Ureter (tissue), 1 donor: ENCODE measurements at regions not wholly inside any gene's neighbourhood (a gene's known extent, or its start where the extent isn't known, plus 50 kb on each side); places are given as distances from the start of the nearest gene placed in this dataset.

ENCODE experiments used
- DNase-seq: peaks from one replicate; pipeline ENCODE4 v3.0.0-alpha.2; 2020; ENCODE audit warnings: low spot score
- donor health status: DM: yes; HTN: yes; CAD: no.

GRCh38 chr17:34527908-34528470, 51.4 kb upstream of the TMEM132E start:
- DNase-seq, result no peak

DNA sequence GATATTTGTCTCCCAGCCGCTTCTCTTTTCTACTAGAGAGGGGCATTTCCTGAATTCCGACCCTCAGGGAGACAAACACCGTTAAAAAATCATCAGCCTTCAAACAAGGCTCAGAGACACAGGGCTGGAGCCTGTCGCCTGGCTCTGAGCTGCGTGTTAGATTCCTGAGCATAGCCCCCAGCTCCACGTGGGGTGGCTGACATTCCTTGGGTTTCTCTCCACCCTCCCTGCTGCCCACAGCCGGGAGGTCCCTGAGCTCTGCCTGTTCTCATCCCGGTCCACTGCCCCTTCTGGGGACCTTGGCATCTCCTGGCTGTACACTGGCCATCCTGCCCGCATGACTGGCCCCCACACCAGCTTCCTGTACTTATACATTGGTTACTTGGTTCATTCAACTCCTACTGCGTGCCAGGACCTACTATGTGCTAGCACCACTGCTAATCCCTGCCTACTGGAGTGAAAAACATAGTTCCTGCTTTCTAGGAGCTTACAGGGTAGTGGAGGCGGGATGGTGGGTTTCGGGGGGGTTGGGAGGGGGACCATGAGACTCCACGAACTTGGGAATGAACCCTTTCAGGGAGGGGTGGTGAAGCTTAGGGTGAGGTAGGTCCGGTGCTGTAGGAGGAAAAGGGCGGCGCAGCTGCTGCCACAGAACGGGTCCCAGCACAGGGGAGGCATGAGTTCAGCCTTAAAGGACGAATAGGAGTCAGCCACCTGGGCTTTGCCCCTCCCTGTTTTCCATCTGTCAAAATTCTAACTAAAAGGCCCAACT, 52.1 kb upstream of the TMEM132E start:
- DNase-seq, result no peak

DNA sequence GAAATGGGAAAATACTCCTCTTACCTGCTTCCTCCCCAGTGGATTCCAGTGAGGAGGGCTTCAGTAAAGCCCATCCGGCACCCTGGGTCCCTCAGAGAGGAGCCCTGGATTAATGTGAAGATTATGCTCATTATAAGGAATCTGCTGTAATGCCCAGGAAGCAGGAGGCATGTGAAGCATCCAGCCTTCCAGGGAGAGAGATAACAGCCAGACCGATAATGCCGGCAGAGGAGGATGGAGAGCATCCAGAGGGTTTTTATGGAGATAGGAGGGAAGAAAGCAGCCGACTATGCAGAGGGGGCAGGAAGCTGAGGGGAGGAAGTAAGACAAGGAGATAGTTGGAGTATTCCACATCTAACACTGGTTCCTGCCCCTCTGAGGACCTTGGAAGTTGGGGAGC, 53.7 kb upstream of the TMEM132E start:
- no peak for DNase-seq

DNA sequence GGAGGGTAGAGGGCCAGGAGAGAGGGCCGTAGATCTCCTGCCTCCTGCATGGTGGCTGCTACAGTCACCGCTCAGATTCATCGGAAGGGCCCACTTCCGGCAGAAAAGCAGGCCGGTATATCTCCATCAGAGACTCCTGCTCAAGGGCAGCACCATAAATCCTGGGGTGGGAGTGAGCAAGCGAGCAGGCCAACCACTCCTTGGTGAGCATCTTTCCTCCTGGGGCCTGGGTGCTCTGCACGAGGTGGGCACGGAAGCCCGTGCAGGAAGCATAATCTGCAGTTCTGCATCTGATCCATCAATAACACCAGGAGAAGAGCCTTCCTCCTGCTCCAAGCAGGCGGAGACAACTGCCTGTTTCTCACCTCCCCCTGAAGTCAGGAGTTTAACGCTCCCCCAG, 57.4 kb upstream of the TMEM132E start:
- DNase-seq, result no peak

DNA sequence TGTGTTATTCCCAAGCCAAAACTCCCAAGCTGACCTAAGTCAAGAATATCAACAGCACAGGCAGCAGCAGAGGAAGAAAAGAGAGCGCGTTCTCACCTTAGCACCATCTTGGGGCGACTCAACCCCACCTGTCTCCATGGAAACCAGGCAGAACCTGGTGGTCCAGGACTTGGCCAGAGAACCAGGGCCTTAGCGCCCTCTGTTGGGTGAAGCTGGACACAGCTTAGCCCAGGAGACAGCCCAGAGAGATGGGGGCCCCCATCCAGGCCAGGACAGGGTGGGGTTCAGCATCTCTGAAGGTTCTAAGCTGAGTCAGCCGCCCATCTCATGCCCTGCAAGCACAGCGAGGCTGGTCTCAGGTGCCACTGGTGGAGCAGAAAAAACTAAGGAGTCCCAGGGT, 60.1 kb upstream of the TMEM132E start:
- no peak for DNase-seq

DNA sequence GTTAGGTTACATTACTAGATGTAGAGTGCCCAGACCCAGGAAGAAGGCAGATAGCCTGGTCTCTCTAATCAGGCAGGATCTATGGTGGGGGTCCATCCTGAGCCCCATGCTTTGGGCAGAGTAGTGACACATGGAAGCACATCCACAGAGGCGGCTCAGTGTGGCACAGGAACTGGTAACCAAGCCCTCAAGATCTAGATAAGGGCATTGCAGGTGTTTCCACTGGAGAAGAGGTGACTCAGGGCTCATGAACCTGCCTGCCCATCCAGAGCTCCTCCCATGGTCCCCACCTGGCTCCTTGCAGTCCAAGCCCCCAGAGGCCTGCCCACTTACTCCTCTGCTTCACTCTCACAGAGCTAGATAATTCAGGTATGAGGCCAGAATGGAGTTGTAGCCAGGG, 62.0 kb upstream of the TMEM132E start:
- no peak for DNase-seq

DNA sequence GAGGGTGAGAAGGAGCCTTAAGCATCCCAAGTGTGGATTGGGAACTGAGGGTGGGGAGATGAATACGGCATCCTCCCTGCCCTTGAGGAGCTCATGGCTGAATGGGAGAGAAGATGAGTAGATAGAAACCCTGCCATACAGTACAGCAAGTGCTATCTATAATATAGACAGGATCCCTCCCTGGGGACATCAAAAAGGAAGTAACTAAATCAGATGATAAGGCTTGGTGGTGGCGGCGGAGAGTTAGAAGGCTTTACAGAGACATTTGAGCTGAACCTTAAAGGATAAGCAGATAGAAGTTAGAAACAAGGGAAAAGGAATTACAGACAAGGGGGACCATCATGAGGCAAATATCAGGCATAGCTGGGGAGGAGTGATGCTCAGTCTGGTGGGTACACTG, 67.5 kb upstream of the TMEM132E start:
- DNase-seq, result no peak

- no peak for DNase-seq
Observed at GRCh38 chr17:34511265-34511664, 68.1 kb upstream of the TMEM132E start.

- no peak for DNase-seq
Observed at GRCh38 chr17:34504814-34505484, 74.4 kb upstream of the TMEM132E start.

GRCh38 chr17:34503528-34504195, 75.7 kb upstream of the TMEM132E start:
- no peak for DNase-seq

DNA sequence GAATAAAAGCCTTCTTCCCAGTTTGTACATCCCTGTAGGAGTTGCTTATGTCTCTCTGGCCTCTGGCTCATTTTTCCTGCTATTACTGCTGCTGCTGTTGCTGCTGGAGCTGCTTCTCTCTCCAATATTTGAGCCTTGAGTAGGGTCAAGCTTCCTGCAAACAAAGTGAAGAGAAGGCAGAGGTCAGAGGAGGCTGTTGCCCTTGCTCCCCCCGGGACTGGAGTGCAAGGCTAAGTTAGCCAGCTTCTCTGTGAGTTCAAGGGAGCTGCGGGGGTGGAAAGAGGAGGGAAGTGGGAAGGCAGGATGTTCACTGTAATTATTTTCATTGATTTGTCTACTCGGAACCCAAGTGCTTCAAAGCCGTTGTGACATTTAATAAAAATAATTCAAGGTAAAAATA, 77.0 kb upstream of the TMEM132E start:
- DNase-seq, result no peak

DNA sequence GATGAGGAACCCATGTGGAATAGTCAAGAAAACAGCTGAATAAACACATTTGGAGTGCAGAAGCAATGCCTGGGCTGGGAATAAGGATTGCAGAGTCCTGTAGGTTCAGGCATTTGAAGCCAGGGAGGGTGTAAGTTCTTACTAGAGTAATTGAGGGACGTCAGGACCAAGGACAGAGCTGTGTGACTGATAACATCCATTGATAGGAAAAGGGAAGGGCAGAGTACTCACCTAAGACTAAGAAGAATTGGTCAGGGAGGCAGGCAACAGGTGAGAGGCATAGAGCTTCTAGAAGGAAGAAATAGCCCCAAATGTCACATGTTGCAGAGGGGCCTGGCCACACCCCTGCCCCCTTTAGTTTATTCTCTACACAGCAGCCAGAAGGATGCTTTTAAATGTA, 79.8 kb upstream of the TMEM132E start:
- no peak for DNase-seq

DNA sequence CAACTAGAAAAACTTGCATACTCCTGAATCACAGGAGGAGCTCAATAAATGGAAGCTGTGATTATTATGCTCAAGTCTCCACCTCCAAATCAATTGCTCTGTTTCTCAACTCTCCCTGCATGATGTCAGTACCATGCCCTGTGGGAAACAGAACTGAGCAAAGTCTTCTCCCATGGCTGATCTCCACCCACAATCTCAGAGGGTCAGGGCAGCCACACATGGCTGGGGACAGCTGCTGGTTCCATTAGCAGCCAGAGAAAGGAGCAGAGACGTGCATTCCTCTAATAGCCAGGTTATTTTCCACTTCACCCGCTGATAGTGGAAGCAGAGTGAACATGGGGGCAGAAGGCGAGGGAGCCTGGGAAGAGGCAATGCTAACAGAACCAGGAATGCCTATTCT, 85.5 kb upstream of the TMEM132E start:
- no peak for DNase-seq

- no peak for DNase-seq
Observed at GRCh38 chr17:34487626-34488025, 91.8 kb upstream of the TMEM132E start.

DNA sequence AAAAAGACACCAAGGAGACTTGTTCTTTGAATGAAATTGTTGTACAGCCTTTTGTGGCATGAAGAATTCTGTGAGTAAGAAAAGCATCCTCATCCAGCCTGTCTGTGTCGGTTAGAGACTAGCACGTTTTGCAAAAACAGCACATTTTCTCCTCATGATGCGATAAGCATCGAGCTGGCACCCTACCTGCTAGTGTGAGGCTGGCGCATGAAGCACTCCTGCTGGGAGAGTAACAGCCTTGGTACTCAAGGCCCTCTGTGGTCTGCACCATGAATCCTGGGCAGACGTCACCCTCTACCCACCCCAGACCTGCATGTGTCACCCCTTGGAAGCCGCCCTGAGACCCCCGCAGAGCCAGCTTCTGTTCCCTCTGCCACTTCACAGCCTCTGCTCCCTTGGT, 92.6 kb upstream of the TMEM132E start:
- DNase-seq, result no peak

DNA sequence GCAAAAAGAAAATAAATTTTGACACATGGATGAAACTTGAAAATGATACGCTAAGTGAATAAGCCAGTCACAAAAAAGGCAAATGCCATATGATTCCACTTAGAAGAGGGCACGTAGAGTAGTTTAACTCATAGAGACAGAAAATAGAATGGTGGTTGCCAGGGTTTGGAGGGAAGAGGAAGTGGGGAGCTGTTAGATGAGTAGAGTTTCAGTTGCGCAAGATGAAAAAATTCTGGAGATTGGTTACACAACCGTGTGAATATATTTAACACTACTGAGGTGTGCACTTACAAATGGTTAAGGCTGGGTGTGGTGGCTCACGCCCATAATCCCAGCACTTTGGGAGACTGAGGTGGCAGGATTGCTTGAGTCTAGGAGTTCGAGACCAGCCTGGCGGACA, 93.4 kb upstream of the TMEM132E start:
- no peak for DNase-seq

DNA sequence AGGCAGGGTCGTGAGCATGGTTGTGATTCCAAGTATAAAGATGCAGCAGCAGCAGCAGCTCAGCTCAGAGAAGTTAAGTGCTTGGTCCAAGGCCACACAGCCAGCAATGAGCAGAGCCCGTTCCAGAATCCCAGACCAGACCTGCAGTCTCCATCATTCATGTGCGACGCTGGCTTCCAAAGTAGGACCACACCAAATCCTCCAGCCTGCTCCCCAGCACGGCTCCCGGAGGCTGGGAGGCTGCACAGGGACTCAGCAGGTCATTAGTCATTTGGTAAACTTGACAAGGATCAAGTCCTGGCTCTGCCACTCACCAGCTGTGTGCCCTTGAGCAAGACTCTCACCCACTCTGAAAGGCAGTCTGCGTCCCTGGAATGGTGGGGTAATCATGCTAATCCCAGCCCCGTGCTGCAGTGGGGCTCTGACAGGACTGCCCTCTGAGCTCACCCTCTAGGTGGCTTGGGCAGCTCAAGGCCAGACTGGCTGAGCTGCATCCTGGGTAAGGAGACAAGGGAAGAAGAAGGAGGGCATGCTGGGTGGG, 95.1 kb upstream of the TMEM132E start:
- DNase-seq, result no peak

DNA sequence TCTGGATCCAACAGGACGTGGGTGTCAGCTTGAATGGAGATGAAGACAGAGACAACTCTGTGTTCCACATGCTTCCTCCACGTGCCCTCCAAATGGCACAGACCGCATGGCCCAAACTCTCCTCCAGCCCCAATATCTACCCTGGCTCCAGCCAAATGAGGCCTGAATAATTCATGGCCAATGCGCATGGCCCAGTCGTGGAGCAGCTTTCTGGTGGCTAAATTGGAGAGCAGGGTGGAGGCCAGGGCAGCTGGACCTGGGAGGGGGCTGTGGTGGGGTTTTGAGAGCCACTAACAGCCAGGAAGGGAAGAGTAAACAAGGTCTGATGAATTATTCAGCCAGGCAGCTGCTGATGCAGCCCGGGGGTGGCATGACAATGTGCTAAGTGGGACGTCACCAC, 96.7 kb upstream of the TMEM132E start:
- DNase-seq, result no peak

GRCh38 chr17:34481779-34482178, 97.6 kb upstream of the TMEM132E start:
- DNase-seq, result no peak

DNA sequence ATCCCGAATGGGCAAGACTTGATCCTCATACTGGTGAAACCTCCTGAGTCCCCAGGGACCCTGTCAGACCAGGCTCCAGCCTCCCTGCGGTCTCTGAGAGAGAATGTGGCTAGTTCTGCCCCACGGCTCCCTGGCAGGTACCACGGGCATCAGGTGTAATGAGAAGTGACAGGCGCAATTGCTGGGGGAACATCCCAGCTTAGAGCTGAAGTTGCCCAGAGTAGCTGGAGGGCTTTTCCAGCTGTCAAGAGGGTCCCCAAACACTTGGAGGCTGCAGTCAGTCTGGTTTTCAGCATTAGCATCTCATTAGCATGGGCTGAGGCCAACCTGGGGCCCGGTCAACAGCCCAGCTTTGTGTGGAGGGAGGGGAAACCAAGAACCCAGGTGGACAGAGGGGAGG, 100.0 kb upstream of the TMEM132E start:
- DNase-seq, result no peak

GRCh38 chr17:34478244-34478643, 101.1 kb upstream of the TMEM132E start:
- DNase-seq, result no peak

DNA sequence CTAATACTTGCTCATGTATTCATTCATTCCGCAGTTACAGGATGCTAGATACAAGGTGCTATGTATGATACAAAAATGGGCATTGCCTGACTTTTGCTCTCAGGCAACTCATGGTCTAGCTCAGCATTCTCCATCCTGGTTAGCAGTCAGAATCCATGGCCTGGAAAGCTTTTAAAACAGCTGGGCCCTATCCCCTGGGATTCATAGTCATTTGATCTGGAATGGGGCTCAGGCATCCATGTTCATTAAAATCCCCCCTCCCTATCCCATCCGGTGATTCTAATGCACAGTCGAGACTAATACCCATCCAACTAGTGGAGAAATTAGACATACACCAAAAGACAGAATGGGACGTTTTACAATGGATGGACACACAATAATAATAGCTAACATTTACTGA, 104.1 kb upstream of the TMEM132E start:
- DNase-seq, result no peak

DNA sequence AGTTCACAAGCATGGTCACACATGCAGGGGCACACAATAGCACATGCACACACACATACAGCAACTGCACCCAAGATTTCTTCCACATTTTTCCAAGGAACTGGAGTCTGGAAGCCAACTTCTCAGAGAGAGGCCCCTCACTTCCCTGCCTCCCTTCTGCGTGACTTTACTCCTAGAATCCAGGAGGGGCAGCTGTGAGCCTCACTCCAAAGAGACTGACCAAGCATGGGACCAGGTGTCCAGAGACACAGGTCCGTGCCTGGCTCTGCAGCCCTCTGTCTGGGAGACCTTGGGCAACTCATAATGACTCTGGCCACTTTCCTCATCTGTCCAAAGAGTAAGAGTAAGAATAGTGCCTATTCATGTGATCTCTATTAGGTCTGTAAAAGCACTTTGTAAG, 104.7 kb upstream of the TMEM132E start:
- no peak for DNase-seq
